OCI-LY7 (cell line): ENCODE measurements at regions not wholly inside any gene's neighbourhood (a gene's known extent, or its start where the extent isn't known, plus 50 kb on each side); places are given as distances from the start of the nearest gene placed in this dataset.
"Not testable (repeated sequence)": the region's sequence is repeated elsewhere in the genome, so short reads cannot be mapped to it uniquely, and the experiment has no call there.

Experiments used
- BruUV-seq: library from RNA; stranded (reverse); fragments of 400-500 nt; replicated peaks from 2 replicates; lab custom pipeline; 2021; lab: Mats Ljungman, UMichigan
- CTCF ChIA-PET: fragments of 300-600 bp; sonication (Branson Sonifier 250); formaldehyde crosslinking; loops from one replicate; lab custom pipeline; 2022; ENCODE audit warnings: antibody characterized with exemption; ENCODE audit not compliant: unreplicated experiment; lab: Charles Lee
- POLR2A ChIA-PET: fragments of 300-600 bp; sonication (Branson Sonifier 250); formaldehyde crosslinking; loops from one replicate; lab custom pipeline; 2022; ENCODE audit warnings: antibody characterized with exemption; lab: Charles Lee
- DNase-seq: peaks from one replicate; pipeline ENCODE4 v3.0.0-alpha.2; 2015; ENCODE audit warnings: low spot score
- H2AFZ ChIP-seq: fragments of 200-600 bp; sonication (generic), shearing (Covaris generic); 2 replicates; pipeline ENCODE4 v1.6.1; 2014; ENCODE audit warnings: mild to moderate bottlenecking, antibody characterized with exemption, low read length, moderate library complexity
- H3K27ac ChIP-seq: fragments of 200-600 bp; sonication (generic); 2 replicates; pipeline ENCODE4 v1.5.1; 2014; ENCODE audit warnings: mixed run types, low read depth, mild to moderate bottlenecking, moderate library complexity, low read length, inconsistent platforms; ENCODE audit not compliant: poor library complexity, severe bottlenecking
- H3K36me3 ChIP-seq: fragments of 200-600 bp; sonication (generic); 2 replicates; pipeline ENCODE4 v1.6.1; 2014; ENCODE audit warnings: mild to moderate bottlenecking, antibody characterized with exemption, low read length, moderate library complexity, mixed read lengths; ENCODE audit not compliant: insufficient read depth
- H3K4me1 ChIP-seq: fragments of 200-600 bp; sonication (generic); 2 replicates; pipeline ENCODE4 v1.5.1; 2014; ENCODE audit warnings: mild to moderate bottlenecking, low read length; ENCODE audit not compliant: insufficient read depth, poor library complexity, severe bottlenecking
- H3K4me2 ChIP-seq: fragments of 200-600 bp; sonication (generic); 2 replicates; pipeline ENCODE4 v1.6.1; 2014; ENCODE audit warnings: mild to moderate bottlenecking, low read length
- H3K4me3 ChIP-seq: fragments of 200-600 bp; sonication (generic); 2 replicates; pipeline ENCODE4 v1.5.1; 2014; ENCODE audit warnings: mild to moderate bottlenecking, low read depth, low read length; ENCODE audit not compliant: poor library complexity, severe bottlenecking
- H3K79me2 ChIP-seq: fragments of 200-600 bp; sonication (generic); 2 replicates; pipeline ENCODE4 v1.6.1; 2016; ENCODE audit warnings: low read depth, mild to moderate bottlenecking, low read length, moderate library complexity, mixed read lengths; ENCODE audit not compliant: insufficient read depth
- H3K9me2 ChIP-seq: fragments of 200-600 bp; sonication (generic); 2 replicates; pipeline ENCODE4 v1.6.1; 2016; ENCODE audit warnings: mild to moderate bottlenecking, low read length, mixed read lengths; ENCODE audit not compliant: insufficient read depth
- H3K9me3 ChIP-seq: fragments of 200-600 bp; sonication (generic); 2 replicates; pipeline ENCODE4 v1.6.1; 2014; ENCODE audit warnings: mild to moderate bottlenecking, mixed run types, low read length, mixed read lengths
- H4K20me1 ChIP-seq: fragments of 200-600 bp; sonication (generic); 2 replicates; pipeline ENCODE4 v1.6.1; 2014; ENCODE audit warnings: mild to moderate bottlenecking, antibody characterized with exemption, low read length, moderate library complexity, mixed read lengths; ENCODE audit not compliant: insufficient read depth
- EZH2phosphoT487 ChIP-seq: fragments of 200-600 bp; sonication (generic); IDR thresholded peaks from 2 replicates; pipeline ENCODE4 v1.6.1; 2018; ENCODE audit warnings: low read depth, borderline replicate concordance, mild to moderate bottlenecking, mixed run types, antibody characterized with exemption, low read length, moderate library complexity, mixed read lengths
- intact Hi-C: fragments of 100-400 bp; cut with micrococcal nuclease; formaldehyde crosslinking; loops from one replicate; pipeline ENCODE4 v1.10.0; 2022; ENCODE audit not compliant: unreplicated experiment
- TF ChIP-seq, protein P1 (sequence below): fragments of 200-600 bp; sonication (generic); conservative IDR thresholded peaks from 2 replicates; pipeline ENCODE4 v1.5.1; 2014; ENCODE audit warnings: mild to moderate bottlenecking, antibody characterized with exemption, low read length, moderate library complexity, mixed read lengths

DNA sequence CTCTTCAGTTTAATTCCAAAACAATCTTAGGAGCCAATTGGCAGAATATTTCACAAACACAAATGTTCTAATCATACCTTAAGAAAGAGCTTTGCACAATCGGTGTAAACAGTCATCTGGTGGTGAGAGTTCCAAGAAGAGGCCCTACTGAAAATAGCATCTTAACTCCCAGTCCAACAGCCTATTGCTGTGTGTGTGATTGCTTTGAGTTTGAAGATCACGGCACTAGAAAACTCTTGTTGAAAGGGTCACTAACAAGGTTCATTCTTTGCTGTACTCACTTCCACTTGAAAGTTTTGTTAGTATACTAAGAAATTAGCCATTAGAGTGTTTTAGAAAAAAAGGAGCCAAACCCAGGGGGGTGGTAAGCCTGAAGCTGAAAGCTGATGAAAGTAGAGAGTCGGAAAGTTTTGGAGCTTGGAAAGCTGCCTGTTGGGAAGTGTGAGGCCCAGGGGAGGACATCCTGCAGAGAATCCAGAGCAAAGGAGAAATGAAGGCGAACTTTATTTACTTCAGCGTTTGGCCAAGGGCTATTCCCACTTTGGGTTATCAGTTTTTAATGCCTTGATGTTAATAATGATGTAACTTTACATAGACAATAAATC is 180.3 kb upstream of the GHR start:
- TF ChIP-seq EZH2phosphoT487: no peak
- TF ChIP-seq, protein P1, sequence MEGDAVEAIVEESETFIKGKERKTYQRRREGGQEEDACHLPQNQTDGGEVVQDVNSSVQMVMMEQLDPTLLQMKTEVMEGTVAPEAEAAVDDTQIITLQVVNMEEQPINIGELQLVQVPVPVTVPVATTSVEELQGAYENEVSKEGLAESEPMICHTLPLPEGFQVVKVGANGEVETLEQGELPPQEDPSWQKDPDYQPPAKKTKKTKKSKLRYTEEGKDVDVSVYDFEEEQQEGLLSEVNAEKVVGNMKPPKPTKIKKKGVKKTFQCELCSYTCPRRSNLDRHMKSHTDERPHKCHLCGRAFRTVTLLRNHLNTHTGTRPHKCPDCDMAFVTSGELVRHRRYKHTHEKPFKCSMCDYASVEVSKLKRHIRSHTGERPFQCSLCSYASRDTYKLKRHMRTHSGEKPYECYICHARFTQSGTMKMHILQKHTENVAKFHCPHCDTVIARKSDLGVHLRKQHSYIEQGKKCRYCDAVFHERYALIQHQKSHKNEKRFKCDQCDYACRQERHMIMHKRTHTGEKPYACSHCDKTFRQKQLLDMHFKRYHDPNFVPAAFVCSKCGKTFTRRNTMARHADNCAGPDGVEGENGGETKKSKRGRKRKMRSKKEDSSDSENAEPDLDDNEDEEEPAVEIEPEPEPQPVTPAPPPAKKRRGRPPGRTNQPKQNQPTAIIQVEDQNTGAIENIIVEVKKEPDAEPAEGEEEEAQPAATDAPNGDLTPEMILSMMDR: no peak
- Histone ChIP-seq H3K79me2 (no peaks in the 10 kb centered on the region), H3K4me1 (no peaks in the 10 kb centered on the region), H4K20me1 (no peaks in the 10 kb centered on the region), H3K36me3 (no peaks in the 10 kb centered on the region), H3K9me2 (no peaks in the 10 kb centered on the region), H3K27ac (no peak overlapping the region), H2AFZ (no peak overlapping the region), H3K4me3 (no peak overlapping the region), H3K4me2 (no peak overlapping the region), H3K9me3 (no peaks in the 10 kb centered on the region)
- intact Hi-C loops: no loop called here
- BruUV-seq: no TSS peak
- ChIA-PET CTCF (no interaction called here), POLR2A (no interaction called here)
- no peak for DNase-seq

- DNase-seq: no peak
- Histone ChIP-seq H4K20me1 (no peaks in the 10 kb centered on the region), H3K4me2 (no peak overlapping the region), H3K79me2 (no peaks in the 10 kb centered on the region), H3K9me3 (no peaks in the 10 kb centered on the region), H3K27ac (no peak overlapping the region), H2AFZ (no peak overlapping the region), H3K4me1 (no peaks in the 10 kb centered on the region), H3K4me3 (no peak overlapping the region), H3K36me3 (no peaks in the 10 kb centered on the region), H3K9me2 (no peaks in the 10 kb centered on the region)
- TF ChIP-seq EZH2phosphoT487: no peak
- TF ChIP-seq, protein P1: no peak
- no TSS peak for BruUV-seq
- intact Hi-C loops: no loop called here
- ChIA-PET POLR2A (interaction anchor here (0.6 kb wide), 1 partner anchor 34 kb away, joined by 3 read pairs; no protein-coding TSS in a partner anchor), CTCF (no interaction called here)
Observed at GRCh38 chr5:42252306-42252705, 170.9 kb upstream of the GHR start.

DNA sequence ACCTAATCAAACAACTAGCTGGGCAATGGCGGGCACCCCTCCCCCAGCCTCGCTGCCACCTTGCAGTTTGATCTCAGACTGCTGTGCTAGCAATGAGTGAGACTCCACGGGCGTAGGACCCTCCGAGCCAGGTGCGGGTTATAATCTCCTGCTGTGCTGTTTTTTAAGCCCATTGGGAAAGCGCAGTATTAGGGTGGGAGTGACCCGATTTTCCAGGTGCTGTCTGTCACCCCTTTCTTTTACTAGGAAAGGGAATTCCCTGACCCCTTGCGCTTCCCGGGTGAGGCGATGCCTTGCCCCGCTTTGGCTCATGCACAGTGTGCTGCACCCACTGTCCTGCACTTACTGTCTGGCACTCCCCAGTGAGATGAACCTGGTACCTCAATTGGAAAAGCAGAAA is 163.3 kb upstream of the GHR start:
- H3K27ac ChIP-seq, POLR2A ChIA-PET, H3K9me3 ChIP-seq, DNase-seq, H3K4me2 ChIP-seq, H4K20me1 ChIP-seq, H3K79me2 ChIP-seq, H2AFZ ChIP-seq, intact Hi-C loops, BruUV-seq, H3K4me1 ChIP-seq, H3K4me3 ChIP-seq, H3K36me3 ChIP-seq, CTCF ChIA-PET, H3K9me2 ChIP-seq: not testable (repeated sequence)
